ENCODE measurements at regions not wholly inside any gene's neighbourhood (a gene's known extent, or its start where the extent isn't known, plus 50 kb on each side); places are given as distances from the start of the nearest gene placed in this dataset.

GRCh38 chr1:175864625-175865024 is 121.2 kb upstream of the TNR start:
- TF ChIP-seq EZH2 (IDR thresholded peaks at IDR 0.05; ENCODE audit: insufficient read depth, low read length), result no peak
- TF ChIP-seq CTCF (IDR thresholded peaks at IDR 0.05; ENCODE audit: insufficient read depth, low read depth, low read length), result no peak
